Mammary epithelial cell (primary cell): ENCODE measurements at regions not wholly inside any gene's neighbourhood (a gene's known extent, or its start where the extent isn't known, plus 50 kb on each side); places are given as distances from the start of the nearest gene placed in this dataset.

ENCODE experiments used
- EZH2 ChIP-seq: IDR thresholded peaks from 2 replicates; pipeline ENCODE4 v1.6.1; 2012; ENCODE audit warnings: low read length, inconsistent platforms, borderline replicate concordance
- TF ChIP-seq, protein P1 (sequence below), 2 donors: IDR thresholded peaks in 1 of 2; conservative IDR thresholded peaks in 1 of 2; 2 replicates each; pipeline ENCODE4 v1.5.1; 2011 to 2012; ENCODE audit warnings: inconsistent platforms in 2 of 2, low read length in 2 of 2, mild to moderate bottlenecking in 2 of 2, control low read depth in 1 of 2, low read depth in 1 of 2; ENCODE audit not compliant: insufficient read depth in 1 of 2; ENCODE audit errors: extremely low read depth in 1 of 2

DNA sequence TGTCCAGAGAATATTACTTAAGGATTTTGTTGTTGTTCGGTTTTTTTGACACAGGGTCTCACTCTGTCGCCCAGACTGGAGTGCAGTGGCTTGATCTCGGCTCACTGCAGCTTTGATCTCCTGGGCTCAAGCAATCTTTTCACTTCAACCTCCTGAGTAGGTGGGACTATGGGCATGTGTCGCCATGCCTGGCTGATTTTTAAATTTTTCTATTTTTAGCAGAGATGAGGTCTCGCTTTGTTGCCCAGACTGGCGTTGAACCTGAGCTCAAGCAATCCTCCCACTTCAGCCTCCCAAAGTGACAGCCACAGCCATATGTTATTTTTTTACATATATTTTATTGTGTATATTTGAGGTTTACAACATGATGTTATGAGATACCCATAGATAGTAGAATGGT, 86.8 kb upstream of the UMPS start:
- TF ChIP-seq, protein P1, sequence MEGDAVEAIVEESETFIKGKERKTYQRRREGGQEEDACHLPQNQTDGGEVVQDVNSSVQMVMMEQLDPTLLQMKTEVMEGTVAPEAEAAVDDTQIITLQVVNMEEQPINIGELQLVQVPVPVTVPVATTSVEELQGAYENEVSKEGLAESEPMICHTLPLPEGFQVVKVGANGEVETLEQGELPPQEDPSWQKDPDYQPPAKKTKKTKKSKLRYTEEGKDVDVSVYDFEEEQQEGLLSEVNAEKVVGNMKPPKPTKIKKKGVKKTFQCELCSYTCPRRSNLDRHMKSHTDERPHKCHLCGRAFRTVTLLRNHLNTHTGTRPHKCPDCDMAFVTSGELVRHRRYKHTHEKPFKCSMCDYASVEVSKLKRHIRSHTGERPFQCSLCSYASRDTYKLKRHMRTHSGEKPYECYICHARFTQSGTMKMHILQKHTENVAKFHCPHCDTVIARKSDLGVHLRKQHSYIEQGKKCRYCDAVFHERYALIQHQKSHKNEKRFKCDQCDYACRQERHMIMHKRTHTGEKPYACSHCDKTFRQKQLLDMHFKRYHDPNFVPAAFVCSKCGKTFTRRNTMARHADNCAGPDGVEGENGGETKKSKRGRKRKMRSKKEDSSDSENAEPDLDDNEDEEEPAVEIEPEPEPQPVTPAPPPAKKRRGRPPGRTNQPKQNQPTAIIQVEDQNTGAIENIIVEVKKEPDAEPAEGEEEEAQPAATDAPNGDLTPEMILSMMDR (conservative IDR thresholded peaks at IDR 0.05 in 1 of 2, IDR thresholded peaks at IDR 0.05 in 1 of 2; ENCODE audit: extremely low read depth in 1 of 2, insufficient read depth in 1 of 2, low read depth in 1 of 2, low read length in 2 of 2), result no peak
- TF ChIP-seq EZH2, result no peak
